Effector memory CD8-positive, alpha-beta T cell (primary cell): ENCODE measurements at regions not wholly inside any gene's neighbourhood (a gene's known extent, or its start where the extent isn't known, plus 50 kb on each side); places are given as distances from the start of the nearest gene placed in this dataset.

Experiments
- ATAC-seq: fragments of 150-1000 bp; cut with Tn5 transposase; replicated peaks from 2 replicates; pipeline ENCODE4 v1.10.0; 2021; ENCODE audit warnings: mild to moderate bottlenecking, moderate library complexity
- DNase-seq, 3 experiments: peaks; one replicate each; pipeline ENCODE4 v3.0.0; 2021
- H3K27ac Mint-ChIP-seq, 2 donors: one replicate each; pipeline ENCODE4 v1.8.0; 2022; ENCODE audit warnings: mild to moderate bottlenecking in 2 of 2, mixed read lengths in 2 of 2, moderate library complexity in 2 of 2
- H3K27me3 Mint-ChIP-seq, 2 donors: one replicate each; pipeline ENCODE4 v1.8.0; 2022; ENCODE audit warnings: mixed read lengths in 2 of 2
- H3K36me3 Mint-ChIP-seq: one replicate; pipeline ENCODE4 v1.8.0; 2022; ENCODE audit warnings: mild to moderate bottlenecking, moderate library complexity, mixed read lengths; ENCODE audit not compliant: insufficient read depth
- H3K4me1 Mint-ChIP-seq, 2 donors: one replicate each; pipeline ENCODE4 v1.8.0; 2022; ENCODE audit warnings: low read depth in 2 of 2, mixed read lengths in 2 of 2
- H3K4me3 Mint-ChIP-seq, 2 donors: one replicate each; pipeline ENCODE4 v1.8.0; 2022; ENCODE audit warnings: mild to moderate bottlenecking in 2 of 2, mixed read lengths in 2 of 2, moderate library complexity in 2 of 2
- H3K9me3 Mint-ChIP-seq, 2 donors: one replicate each; pipeline ENCODE4 v1.8.0; 2022; ENCODE audit warnings: mixed read lengths in 2 of 2

DNA sequence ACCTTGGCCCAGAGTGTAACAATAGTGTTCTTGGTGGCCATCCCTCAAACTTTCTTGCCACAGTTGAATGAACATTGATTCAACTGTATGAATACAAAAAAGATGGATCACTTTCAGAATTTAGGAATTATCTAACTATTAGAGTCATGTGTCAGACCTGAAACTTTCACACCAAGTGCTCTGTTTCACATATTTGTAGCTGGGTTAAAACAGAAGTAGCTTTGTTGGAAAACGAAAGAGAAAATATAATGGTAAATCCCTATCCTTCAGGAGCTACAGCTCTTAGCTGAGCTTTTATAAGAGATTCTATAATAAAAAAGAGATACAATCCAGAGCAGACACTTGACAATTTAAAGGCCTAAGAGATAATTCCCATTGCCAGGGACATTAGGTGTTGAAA, 719.3 kb downstream of the JRKL start:
- Mint-ChIP-seq H3K27me3 (no peaks in the 10 kb centered on the region), H3K9me3 (peaks cover 0 to 8% of the 10 kb centered on the region in 2 donors), H3K27ac (no peak overlapping the region), H3K36me3 (no peaks in the 10 kb centered on the region), H3K4me3 (no peak overlapping the region), H3K4me1 (no peaks in the 10 kb centered on the region)
- no peak for ATAC-seq
- no peak for DNase-seq

GRCh38 chr11:97110376-97110775, 720.6 kb downstream of the JRKL start:
- ATAC-seq (no peak), DNase-seq (no peak)
- no peak overlapping the region for H3K4me3 Mint-ChIP-seq
- H3K27ac Mint-ChIP-seq = no peak overlapping the region
- no peaks in the 10 kb centered on the region for H3K4me1 Mint-ChIP-seq
- no peaks in the 10 kb centered on the region for H3K27me3 Mint-ChIP-seq
- no peaks in the 10 kb centered on the region for H3K36me3 Mint-ChIP-seq
- H3K9me3 Mint-ChIP-seq = peaks cover 0 to 7% of the 10 kb centered on the region in 2 donors

- Mint-ChIP-seq H3K36me3 (no peaks in the 10 kb centered on the region), H3K4me1 (no peaks in the 10 kb centered on the region), H3K9me3 (peaks cover 0 to 7% of the 10 kb centered on the region in 2 donors), H3K27ac (no peak overlapping the region), H3K27me3 (no peaks in the 10 kb centered on the region), H3K4me3 (no peak overlapping the region)
- DNase-seq = no peak
- ATAC-seq = no peak
Observed at GRCh38 chr11:97111559-97111958, 721.7 kb downstream of the JRKL start.

GRCh38 chr11:97118614-97119200, 728.9 kb downstream of the JRKL start:
- Mint-ChIP-seq H3K36me3 (no peaks in the 10 kb centered on the region), H3K27ac (no peak overlapping the region), H3K9me3 (peaks cover 0 to 3% of the 10 kb centered on the region in 2 donors), H3K27me3 (no peaks in the 10 kb centered on the region), H3K4me1 (no peaks in the 10 kb centered on the region), H3K4me3 (no peak overlapping the region)
- ATAC-seq (no peak), DNase-seq (no peak)

DNA sequence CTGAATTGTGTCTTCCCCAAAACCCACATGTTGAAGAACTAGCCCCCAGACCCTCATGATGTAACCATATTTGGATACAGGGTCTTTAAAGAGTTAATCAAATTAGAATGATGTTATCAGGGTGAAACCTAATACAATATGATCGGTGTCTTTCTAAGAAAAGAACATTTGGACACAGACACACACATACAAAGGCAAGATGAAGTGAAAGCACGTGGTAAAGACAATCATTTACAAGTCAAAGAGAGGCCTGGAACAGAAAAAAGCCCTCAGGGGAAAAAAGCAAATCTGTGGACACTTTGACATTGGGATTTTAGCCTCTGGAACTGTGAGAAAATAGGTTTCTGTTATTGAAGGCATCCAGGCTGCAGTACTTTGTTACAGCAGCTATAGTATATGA, 733.4 kb downstream of the JRKL start:
- ATAC-seq (no peak), DNase-seq (no peak)
- Mint-ChIP-seq H3K4me3 (no peak overlapping the region), H3K4me1 (no peaks in the 10 kb centered on the region), H3K9me3 (peaks cover 7 to 11% of the 10 kb centered on the region in 2 donors), H3K27ac (no peak overlapping the region), H3K27me3 (no peaks in the 10 kb centered on the region), H3K36me3 (no peaks in the 10 kb centered on the region)

- Mint-ChIP-seq H3K27me3 (no peaks in the 10 kb centered on the region), H3K36me3 (no peaks in the 10 kb centered on the region), H3K4me3 (no peak overlapping the region), H3K27ac (no peak overlapping the region), H3K4me1 (no peaks in the 10 kb centered on the region), H3K9me3 (peaks cover 12 to 38% of the 10 kb centered on the region in 2 donors)
- no peak for DNase-seq
- no peak for ATAC-seq
Observed at GRCh38 chr11:97136067-97136466, 746.3 kb downstream of the JRKL start.

DNA sequence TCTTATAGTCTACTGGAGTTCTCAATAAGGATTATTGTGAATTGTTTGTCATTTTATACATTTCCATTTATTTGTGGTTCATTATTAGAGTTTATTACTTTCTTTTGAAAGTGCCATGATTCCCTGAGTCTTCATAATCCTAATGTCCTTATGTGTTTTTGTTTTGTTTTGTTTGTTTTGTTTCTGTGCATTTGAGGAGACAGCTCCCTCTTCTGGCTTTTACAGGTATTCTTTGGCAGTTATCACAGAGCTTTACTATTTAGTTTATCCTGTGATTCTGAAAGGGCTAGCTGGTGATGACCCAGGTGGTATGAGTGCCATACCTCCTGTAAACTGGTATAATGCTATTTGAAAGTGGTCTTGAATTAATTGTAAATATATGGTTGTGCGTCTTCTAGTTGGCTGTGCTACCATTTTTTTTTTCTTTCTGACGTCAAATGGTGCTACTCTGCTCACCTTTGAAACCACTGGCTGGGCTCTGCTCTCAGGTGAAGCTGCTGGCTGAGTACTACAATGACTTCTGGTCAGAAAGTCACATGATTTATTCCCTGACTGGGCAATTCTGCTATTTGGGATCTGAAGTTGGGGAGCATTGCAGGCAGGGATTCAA, 751.2 kb downstream of the JRKL start:
- H3K4me1 Mint-ChIP-seq = no peaks in the 10 kb centered on the region
- ATAC-seq (no peak), DNase-seq (no peak)
- no peaks in the 10 kb centered on the region for H3K27me3 Mint-ChIP-seq
- no peak overlapping the region for H3K4me3 Mint-ChIP-seq
- peaks cover 16 to 27% of the 10 kb centered on the region in 2 donors for H3K9me3 Mint-ChIP-seq
- H3K36me3 Mint-ChIP-seq = no peaks in the 10 kb centered on the region
- no peak overlapping the region for H3K27ac Mint-ChIP-seq

GRCh38 chr11:97143463-97143862, 753.6 kb downstream of the JRKL start:
- Mint-ChIP-seq H3K4me1 (no peaks in the 10 kb centered on the region), H3K36me3 (no peaks in the 10 kb centered on the region), H3K27me3 (no peaks in the 10 kb centered on the region), H3K27ac (no peak overlapping the region), H3K4me3 (no peak overlapping the region), H3K9me3 (peaks cover 14 to 29% of the 10 kb centered on the region in 2 donors)
- DNase-seq = no peak
- no peak for ATAC-seq

DNA sequence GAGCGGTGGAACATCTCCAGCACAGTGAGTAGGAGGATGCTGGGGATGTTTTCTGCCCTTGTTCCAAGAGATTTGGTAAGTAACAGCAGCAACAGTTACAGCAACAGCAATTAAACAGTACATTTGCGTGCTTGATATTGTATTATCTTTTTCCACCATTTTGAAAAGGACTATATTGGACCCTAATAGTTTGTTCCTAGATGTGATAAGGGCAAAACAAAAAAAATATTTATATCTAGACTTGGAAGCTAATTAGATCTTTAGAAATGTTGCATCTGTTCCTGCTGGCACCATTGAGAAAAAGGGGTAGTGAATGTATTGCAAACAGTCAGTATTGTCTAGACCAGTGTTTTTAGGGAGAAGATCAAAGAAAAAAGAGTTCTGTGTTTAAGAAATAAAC, 759.9 kb downstream of the JRKL start:
- H3K9me3 Mint-ChIP-seq = peaks cover 1 to 8% of the 10 kb centered on the region in 2 donors
- H3K4me3 Mint-ChIP-seq = no peak overlapping the region
- no peak overlapping the region for H3K27ac Mint-ChIP-seq
- DNase-seq = no peak
- H3K4me1 Mint-ChIP-seq = no peaks in the 10 kb centered on the region
- no peak for ATAC-seq
- H3K27me3 Mint-ChIP-seq = no peaks in the 10 kb centered on the region
- H3K36me3 Mint-ChIP-seq = no peaks in the 10 kb centered on the region

DNA sequence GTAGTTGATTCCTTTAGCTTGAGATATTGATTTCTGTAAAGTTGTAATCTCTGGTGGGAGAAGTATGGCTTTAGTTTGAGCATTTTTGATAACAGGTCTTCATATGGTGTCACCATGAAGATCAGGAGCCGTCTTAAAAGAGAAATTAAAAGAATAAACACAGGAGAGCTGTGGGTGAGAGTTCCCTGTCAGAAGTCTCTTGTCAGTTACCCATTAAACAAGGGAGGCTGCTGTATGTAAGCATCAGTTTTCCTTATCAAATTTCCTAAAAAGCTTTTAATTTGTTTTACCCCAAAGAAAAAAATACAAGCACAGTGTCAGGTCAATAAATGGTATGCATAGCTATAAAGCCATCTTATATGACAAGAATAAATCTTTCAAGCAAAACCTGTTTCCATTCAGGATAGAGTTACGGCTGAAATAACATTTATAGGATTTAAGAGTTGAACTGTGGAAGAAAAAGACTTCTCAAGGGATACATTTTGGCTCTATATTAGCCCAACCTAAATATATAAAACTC, 767.5 kb downstream of the JRKL start:
- Mint-ChIP-seq H3K4me3 (no peak overlapping the region), H3K36me3 (no peaks in the 10 kb centered on the region), H3K9me3 (peaks cover 1 to 14% of the 10 kb centered on the region in 2 donors), H3K27ac (no peak overlapping the region), H3K4me1 (no peaks in the 10 kb centered on the region), H3K27me3 (no peaks in the 10 kb centered on the region)
- ATAC-seq (no peak), DNase-seq (no peak)

DNA sequence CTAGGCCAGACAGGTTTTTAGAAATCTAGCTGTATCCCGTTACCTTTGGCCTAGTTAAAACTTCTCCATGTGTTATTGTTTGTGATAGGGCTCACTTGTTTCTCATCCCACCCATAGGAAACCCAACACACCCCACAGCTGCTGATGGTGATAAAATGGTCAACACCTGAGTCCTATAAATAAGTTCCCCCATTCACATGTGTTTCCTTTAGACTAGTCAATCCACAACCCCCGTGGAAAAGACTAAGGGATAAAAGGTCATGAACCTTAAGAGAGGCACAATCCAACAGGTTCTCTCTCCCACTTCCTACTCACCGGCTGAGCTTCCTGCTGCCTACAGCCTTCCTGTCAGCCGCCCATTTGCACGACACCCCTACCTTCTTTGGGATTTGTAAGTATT, 768.4 kb downstream of the JRKL start:
- Mint-ChIP-seq H3K36me3 (no peaks in the 10 kb centered on the region), H3K27me3 (no peaks in the 10 kb centered on the region), H3K4me3 (no peak overlapping the region), H3K4me1 (no peaks in the 10 kb centered on the region), H3K9me3 (peaks cover 3 to 14% of the 10 kb centered on the region in 2 donors), H3K27ac (no peak overlapping the region)
- ATAC-seq (no peak), DNase-seq (no peak)

DNA sequence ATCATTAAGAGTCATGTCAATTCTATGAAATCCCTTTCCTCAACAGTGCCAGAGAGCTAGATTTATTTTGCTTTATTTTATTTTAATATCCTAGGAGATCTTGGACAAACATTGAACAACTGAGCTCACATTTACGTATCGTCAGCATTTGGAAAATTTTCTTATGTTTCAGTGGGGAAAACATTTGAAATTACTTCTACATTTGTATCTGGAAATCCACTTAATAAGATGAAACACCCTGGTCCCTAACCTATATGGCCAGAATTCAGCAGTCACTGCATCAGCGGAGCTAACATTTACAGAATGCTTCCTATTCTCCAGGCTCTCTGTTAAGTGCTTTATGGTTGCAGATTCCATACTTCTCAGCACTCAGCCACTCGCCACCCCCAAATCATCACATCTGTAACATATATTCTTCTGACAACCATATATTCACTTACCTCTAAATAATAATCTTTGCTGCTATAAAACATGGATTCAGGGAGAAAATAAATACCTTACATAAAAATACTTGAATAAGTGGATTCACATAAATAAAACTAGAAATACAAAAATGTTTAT, 773.9 kb downstream of the JRKL start:
- no peaks in the 10 kb centered on the region for H3K4me1 Mint-ChIP-seq
- DNase-seq = no peak
- no peak overlapping the region for H3K4me3 Mint-ChIP-seq
- no peak overlapping the region for H3K27ac Mint-ChIP-seq
- H3K36me3 Mint-ChIP-seq = no peaks in the 10 kb centered on the region
- no peaks in the 10 kb centered on the region for H3K27me3 Mint-ChIP-seq
- ATAC-seq = no peak
- peaks cover 6 to 14% of the 10 kb centered on the region in 2 donors for H3K9me3 Mint-ChIP-seq

GRCh38 chr11:97201743-97202612, 812.2 kb downstream of the JRKL start:
- Mint-ChIP-seq H3K9me3 (peaks cover 0 to 4% of the 10 kb centered on the region in 2 donors), H3K4me3 (no peak overlapping the region), H3K4me1 (no peaks in the 10 kb centered on the region), H3K27me3 (no peaks in the 10 kb centered on the region), H3K27ac (no peak overlapping the region), H3K36me3 (no peaks in the 10 kb centered on the region)
- no peak for DNase-seq
- ATAC-seq = no peak
